Astrocyte of the cerebellum (primary cell): ENCODE measurements at regions not wholly inside any gene's neighbourhood (a gene's known extent, or its start where the extent isn't known, plus 50 kb on each side); places are given as distances from the start of the nearest gene placed in this dataset.

Experiments used
- DNase-seq: peaks from one replicate; pipeline ENCODE4 v3.0.0-alpha.2; 2011; ENCODE audit warnings: low read depth
- H3K4me3 ChIP-seq: 2 replicates; pipeline ENCODE4 v1.5.1; 2011; ENCODE audit warnings: mild to moderate bottlenecking, low read depth, low read length, moderate library complexity
- in situ Hi-C: cut with HindIII; loops from 2 replicates; pipeline ENCODE4 v1.10.0; 2017; ENCODE audit warnings: low sequenced_read_pairs
- TF ChIP-seq, protein P1 (sequence below): IDR thresholded peaks from 2 replicates; pipeline ENCODE4 v1.5.1; 2012; ENCODE audit warnings: low read length, low read depth, moderate library complexity, mild to moderate bottlenecking; ENCODE audit errors: missing control alignments

DNA sequence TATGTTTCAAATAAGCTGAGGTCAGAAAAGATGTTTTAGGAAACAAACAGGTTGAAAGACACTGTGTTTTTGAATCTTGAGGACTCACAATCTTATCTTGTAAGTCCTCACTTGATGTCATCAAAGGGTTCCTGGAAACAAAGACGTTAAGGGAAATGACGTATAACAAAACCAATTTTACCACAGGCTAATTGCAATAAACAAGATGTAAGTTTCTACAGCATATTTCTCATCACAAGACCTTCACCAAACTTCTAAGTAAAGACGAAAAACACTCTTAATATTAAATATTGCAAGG, 433.5 kb upstream of the FAT3 start:
- no peak overlapping the region for H3K4me3 ChIP-seq
- in situ Hi-C loops: no loop called here
- TF ChIP-seq, protein P1, sequence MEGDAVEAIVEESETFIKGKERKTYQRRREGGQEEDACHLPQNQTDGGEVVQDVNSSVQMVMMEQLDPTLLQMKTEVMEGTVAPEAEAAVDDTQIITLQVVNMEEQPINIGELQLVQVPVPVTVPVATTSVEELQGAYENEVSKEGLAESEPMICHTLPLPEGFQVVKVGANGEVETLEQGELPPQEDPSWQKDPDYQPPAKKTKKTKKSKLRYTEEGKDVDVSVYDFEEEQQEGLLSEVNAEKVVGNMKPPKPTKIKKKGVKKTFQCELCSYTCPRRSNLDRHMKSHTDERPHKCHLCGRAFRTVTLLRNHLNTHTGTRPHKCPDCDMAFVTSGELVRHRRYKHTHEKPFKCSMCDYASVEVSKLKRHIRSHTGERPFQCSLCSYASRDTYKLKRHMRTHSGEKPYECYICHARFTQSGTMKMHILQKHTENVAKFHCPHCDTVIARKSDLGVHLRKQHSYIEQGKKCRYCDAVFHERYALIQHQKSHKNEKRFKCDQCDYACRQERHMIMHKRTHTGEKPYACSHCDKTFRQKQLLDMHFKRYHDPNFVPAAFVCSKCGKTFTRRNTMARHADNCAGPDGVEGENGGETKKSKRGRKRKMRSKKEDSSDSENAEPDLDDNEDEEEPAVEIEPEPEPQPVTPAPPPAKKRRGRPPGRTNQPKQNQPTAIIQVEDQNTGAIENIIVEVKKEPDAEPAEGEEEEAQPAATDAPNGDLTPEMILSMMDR: no peak

DNA sequence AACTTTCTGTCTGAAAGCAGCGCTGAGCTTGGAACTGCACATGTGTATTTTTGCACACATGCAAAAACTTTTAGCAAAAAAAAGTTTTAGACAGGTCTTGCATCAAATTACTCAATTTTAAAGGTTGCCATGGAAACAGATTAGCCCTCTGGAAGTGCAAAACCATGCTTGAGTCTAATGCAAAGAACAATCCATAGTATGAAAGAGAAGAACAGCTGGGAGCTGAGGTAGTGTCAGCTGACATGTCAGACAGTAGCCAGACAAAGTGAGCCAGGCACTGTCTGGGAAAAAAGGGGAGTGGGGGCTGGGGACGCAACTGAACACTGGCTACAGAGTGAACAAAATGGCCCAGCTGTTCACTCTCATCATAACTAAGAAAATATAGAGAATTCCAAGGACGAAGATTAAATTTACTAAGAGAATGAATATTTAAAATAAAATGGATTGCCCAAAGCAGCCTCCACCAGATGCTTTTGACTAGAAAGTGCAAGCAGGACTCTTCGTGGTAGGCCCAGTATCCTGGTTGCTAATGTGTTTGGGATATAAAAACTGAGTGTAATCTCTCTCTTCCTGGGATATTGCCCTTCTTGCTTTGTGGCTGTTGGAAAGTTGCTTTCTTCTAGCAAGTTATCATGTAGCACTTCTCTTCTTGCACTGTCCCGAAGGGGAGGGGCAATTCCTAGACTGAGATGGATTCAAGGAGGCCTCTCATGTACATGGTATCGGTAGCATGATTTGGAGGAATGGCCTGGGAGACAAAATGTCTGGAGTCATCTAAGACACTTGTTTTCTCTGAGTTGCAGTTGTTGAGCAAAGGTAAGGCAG, 434.1 kb upstream of the FAT3 start:
- TF ChIP-seq, protein P1: no peak
- no peak overlapping the region for H3K4me3 ChIP-seq
- in situ Hi-C loops: no loop called here
- DNase-seq: no peak

More for the DNA sequence above, 433.5 kb upstream of the FAT3 start:
- DNase-seq: no peak

DNA sequence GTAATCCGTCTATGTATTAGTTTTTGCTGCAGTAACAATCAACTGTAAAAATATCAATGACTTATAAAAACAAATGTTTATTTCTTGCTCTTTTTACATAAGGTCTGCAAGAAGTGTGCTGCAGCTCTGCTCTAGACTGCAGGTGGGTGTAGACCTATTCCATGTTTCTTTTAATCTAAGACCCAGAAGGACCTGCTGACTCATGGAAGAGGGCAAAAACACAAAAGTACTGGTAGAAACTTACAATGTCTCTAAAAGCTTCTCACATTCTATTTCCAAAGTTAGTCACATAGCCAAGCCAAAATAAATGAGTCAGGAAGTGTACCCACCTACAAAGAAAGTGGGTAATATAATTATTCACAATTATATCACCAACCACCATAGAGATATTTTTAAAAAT, 435.9 kb upstream of the FAT3 start:
- no peak overlapping the region for H3K4me3 ChIP-seq
- no peak for DNase-seq
- TF ChIP-seq, protein P1: no peak
- in situ Hi-C loops: no loop called here

DNA sequence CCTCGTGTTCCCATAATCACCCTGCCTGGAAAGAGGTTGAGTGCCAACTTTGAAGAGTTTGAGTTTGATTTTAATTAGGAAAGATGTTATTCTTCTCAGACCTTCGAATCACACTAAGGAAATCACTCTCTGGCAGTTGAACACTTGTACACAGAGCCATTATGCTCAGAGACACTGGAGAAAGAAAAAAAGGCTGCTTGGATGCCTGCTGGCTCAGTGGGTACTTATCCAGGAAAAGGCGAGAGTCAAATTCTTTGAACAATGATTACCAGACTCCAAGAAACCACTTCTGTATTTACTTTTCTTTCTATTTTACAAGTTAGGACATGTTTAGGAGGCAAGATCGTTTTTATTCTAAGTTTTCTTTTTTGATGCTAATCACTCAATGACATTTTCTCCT, 438.5 kb upstream of the FAT3 start:
- H3K4me3 ChIP-seq: no peak overlapping the region
- TF ChIP-seq, protein P1: no peak
- no peak for DNase-seq
- in situ Hi-C loops: no loop called here

DNA sequence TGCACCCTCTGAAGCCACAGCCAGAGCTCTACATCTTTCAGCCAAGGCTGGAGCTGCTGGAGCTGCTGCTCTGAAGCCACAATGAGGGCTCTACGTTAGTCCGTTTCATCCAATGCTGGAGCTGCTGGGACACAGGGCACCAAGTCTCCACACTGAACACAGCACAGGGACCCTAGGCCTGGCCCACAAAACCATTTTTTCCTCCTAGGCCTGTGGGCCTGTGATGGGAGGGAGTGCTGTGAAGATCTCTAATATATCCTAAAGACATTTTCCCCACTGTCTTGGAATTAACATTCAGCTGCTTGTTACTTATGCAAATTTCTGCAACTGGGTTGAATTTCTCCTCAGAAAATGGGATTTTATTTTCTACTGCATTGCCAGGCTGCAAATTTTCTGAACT, 441.4 kb upstream of the FAT3 start:
- TF ChIP-seq, protein P1: no peak
- DNase-seq: no peak
- in situ Hi-C loops: no loop called here
- H3K4me3 ChIP-seq: no peak overlapping the region

DNA sequence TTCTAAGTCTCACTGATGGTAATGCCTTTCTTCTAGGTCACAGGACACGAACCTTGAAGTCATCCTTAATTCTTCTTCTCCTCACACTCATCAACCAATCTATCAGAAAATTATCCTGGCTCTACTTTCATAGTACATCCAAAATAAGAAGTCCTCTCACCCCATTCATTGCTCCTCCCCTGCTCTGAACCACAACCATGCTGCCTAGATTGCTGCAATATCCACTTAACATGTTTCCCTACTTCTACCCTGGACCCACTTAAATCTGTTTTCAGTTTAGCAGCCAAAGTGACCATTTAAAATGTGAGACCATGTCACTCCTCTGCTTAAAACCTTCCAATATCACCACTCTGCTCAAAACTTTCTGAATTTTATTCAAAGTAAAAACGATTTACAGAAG, 445.9 kb upstream of the FAT3 start:
- DNase-seq: no peak
- in situ Hi-C loops: no loop called here
- TF ChIP-seq, protein P1: no peak
- H3K4me3 ChIP-seq: no peak overlapping the region

DNA sequence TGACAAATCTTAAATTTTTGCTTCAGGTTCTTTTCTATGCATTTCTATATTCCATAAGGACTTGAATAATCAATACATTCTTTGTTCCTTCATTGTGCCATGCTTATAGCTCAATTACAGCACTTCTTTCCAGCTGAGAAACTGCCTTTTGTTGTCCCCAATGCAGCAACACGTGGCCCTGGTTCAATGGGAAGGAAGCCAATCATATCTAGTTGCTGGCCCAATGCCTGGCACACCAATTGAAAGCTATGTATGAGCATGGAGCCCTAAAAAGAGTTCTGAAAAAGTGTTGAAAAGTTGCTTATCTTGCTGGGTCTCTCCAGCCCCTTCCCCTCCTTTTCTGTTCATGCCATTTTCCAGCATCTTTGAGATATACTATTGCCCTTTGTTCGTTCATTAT, 448.0 kb upstream of the FAT3 start:
- no peak overlapping the region for H3K4me3 ChIP-seq
- in situ Hi-C loops: no loop called here
- no peak for DNase-seq
- TF ChIP-seq, protein P1: no peak
